Liver (tissue), 8 donors: ENCODE measurements at regions not wholly inside any gene's neighbourhood (a gene's known extent, or its start where the extent isn't known, plus 50 kb on each side); places are given as distances from the start of the nearest gene placed in this dataset.

Source experiments
- DNase-seq: peaks from one replicate; pipeline ENCODE4 v3.0.0-alpha.2; 2017; ENCODE audit warnings: low spot score
- H3K27ac ChIP-seq, 2 donors: one replicate each; pipeline ENCODE4 v1.7.0; 2013; ENCODE audit warnings: inconsistent platforms in 2 of 2, low read length in 2 of 2, control low read depth in 1 of 2, low read depth in 1 of 2, mild to moderate bottlenecking in 1 of 2
- H3K27me3 ChIP-seq, 4 donors: one replicate each; pipeline versions ENCODE4 v1.6.1 to v1.7.0; 2013; ENCODE audit warnings: low read length in 3 of 4, inconsistent platforms in 1 of 4, mild to moderate bottlenecking in 1 of 4, moderate library complexity in 1 of 4; ENCODE audit not compliant: control insufficient read depth in 4 of 4, insufficient read depth in 4 of 4
- H3K36me3 ChIP-seq, 4 donors: one replicate each; pipeline versions ENCODE4 v1.6.1 to v1.7.0; 2013; ENCODE audit warnings: low read length in 3 of 4, mild to moderate bottlenecking in 3 of 4, low read depth in 1 of 4, moderate library complexity in 1 of 4; ENCODE audit not compliant: control insufficient read depth in 4 of 4, insufficient read depth in 3 of 4
- H3K4me1 ChIP-seq, 4 donors: one replicate each; pipeline versions ENCODE4 v1.6.1 to v1.7.0; 2013; ENCODE audit warnings: low read length in 3 of 4, mild to moderate bottlenecking in 3 of 4, moderate library complexity in 1 of 4; ENCODE audit not compliant: control insufficient read depth in 4 of 4, insufficient read depth in 4 of 4
- H3K4me3 ChIP-seq, 3 donors: one replicate each; pipeline versions ENCODE4 v1.6.1 to v1.7.0; 2013; ENCODE audit warnings: low read length in 3 of 3, control low read depth in 1 of 3, low read depth in 1 of 3, mild to moderate bottlenecking in 1 of 3
- H3K9ac ChIP-seq, 2 donors: one replicate each; pipeline ENCODE4 v1.7.0; 2013; ENCODE audit warnings: low read length in 2 of 2, mild to moderate bottlenecking in 2 of 2, moderate library complexity in 2 of 2, control low read depth in 1 of 2, low read depth in 1 of 2
- H3K9me3 ChIP-seq, 4 donors: one replicate each; pipeline versions ENCODE4 v1.6.1 to v1.7.0; 2013; ENCODE audit warnings: low read length in 3 of 4; ENCODE audit not compliant: control insufficient read depth in 4 of 4
- EGR1 ChIP-seq, 2 donors: IDR thresholded peaks; 2 replicates each; pipeline ENCODE4 v1.6.1; 2016 to 2018; ENCODE audit warnings: antibody characterized with exemption in 2 of 2, low read depth in 2 of 2
- FOXA1 ChIP-seq: IDR thresholded peaks from 2 replicates; pipeline ENCODE4 v1.6.1; 2016; ENCODE audit warnings: antibody characterized with exemption
- FOXA2 ChIP-seq: IDR thresholded peaks from 2 replicates; pipeline ENCODE4 v1.6.1; 2016; ENCODE audit warnings: antibody characterized with exemption
- GABPA ChIP-seq, 2 donors: IDR thresholded peaks in 1 of 2; conservative IDR thresholded peaks in 1 of 2; 2 replicates each; pipeline ENCODE4 v1.6.1; 2016; ENCODE audit warnings: antibody characterized with exemption in 2 of 2, mild to moderate bottlenecking in 1 of 2, moderate library complexity in 1 of 2
- HNF4A ChIP-seq, 2 donors: conservative IDR thresholded peaks; 2 replicates each; pipeline ENCODE4 v1.6.1; 2016; ENCODE audit warnings: antibody characterized with exemption in 2 of 2, mild to moderate bottlenecking in 2 of 2
- HNF4G ChIP-seq: IDR thresholded peaks from 2 replicates; pipeline ENCODE4 v1.6.1; 2016; ENCODE audit warnings: antibody characterized with exemption
- JUND ChIP-seq, 2 donors: IDR thresholded peaks; 2 replicates each; pipeline ENCODE4 v1.6.1; 2016; ENCODE audit warnings: antibody characterized with exemption in 2 of 2
- NR2F2 ChIP-seq: IDR thresholded peaks from 2 replicates; pipeline ENCODE4 v1.6.1; 2016; ENCODE audit warnings: antibody characterized with exemption
- RAD21 ChIP-seq, 2 donors: IDR thresholded peaks; 2 replicates each; pipeline ENCODE4 v1.6.1; 2016; ENCODE audit warnings: antibody characterized with exemption in 2 of 2, mild to moderate bottlenecking in 2 of 2
- RXRA ChIP-seq, 2 donors: IDR thresholded peaks; 2 replicates each; pipeline ENCODE4 v1.6.1; 2017 to 2018; ENCODE audit warnings: antibody characterized with exemption in 2 of 2, mild to moderate bottlenecking in 1 of 2
- SP1 ChIP-seq: IDR thresholded peaks from 2 replicates; pipeline ENCODE4 v1.6.1; 2018; ENCODE audit warnings: antibody characterized with exemption, mild to moderate bottlenecking
- TAF1 ChIP-seq: conservative IDR thresholded peaks from 2 replicates; pipeline ENCODE4 v1.6.1; 2016; ENCODE audit warnings: antibody characterized with exemption, mild to moderate bottlenecking
- YY1 ChIP-seq: IDR thresholded peaks from 2 replicates; pipeline ENCODE4 v1.6.1; 2016; ENCODE audit warnings: antibody characterized with exemption, mild to moderate bottlenecking
- WGBS: extraction: QIAGEN DNeasy Blood & Tissue Kit; methylation state at CpG from one replicate; pipeline ENCODE4 v1.1.7; 2013; 5-methylcytosine and 5-hydroxymethylcytosine counted together
- TF ChIP-seq, protein P1 (sequence below): fragments of 150-350 bp; IDR thresholded peaks from 2 replicates; pipeline ENCODE4 v1.5.1; 2017; ENCODE audit warnings: improper control_type of control experiment, low read depth, low read length; ENCODE audit not compliant: missing input control
- TF ChIP-seq, protein P2 (sequence below): IDR thresholded peaks from 2 replicates; pipeline ENCODE4 v1.6.1; 2016; ENCODE audit warnings: antibody characterized with exemption
- TF ChIP-seq, protein P3 (sequence below): IDR thresholded peaks from 2 replicates; pipeline ENCODE4 v1.6.1; 2016; ENCODE audit warnings: antibody characterized with exemption
- TF ChIP-seq, protein P4 (sequence below): IDR thresholded peaks from 2 replicates; pipeline ENCODE4 v1.6.1; 2016; ENCODE audit warnings: antibody characterized with exemption
- TF ChIP-seq, protein P5 (sequence below): IDR thresholded peaks from 2 replicates; pipeline ENCODE4 v1.6.1; 2016; ENCODE audit warnings: antibody characterized with exemption, mild to moderate bottlenecking
- donor health status: healthy.
- donor health status: healthy.
- donor health status: healthy.
- donor health status: healthy.
- donor health status: healthy.

DNA sequence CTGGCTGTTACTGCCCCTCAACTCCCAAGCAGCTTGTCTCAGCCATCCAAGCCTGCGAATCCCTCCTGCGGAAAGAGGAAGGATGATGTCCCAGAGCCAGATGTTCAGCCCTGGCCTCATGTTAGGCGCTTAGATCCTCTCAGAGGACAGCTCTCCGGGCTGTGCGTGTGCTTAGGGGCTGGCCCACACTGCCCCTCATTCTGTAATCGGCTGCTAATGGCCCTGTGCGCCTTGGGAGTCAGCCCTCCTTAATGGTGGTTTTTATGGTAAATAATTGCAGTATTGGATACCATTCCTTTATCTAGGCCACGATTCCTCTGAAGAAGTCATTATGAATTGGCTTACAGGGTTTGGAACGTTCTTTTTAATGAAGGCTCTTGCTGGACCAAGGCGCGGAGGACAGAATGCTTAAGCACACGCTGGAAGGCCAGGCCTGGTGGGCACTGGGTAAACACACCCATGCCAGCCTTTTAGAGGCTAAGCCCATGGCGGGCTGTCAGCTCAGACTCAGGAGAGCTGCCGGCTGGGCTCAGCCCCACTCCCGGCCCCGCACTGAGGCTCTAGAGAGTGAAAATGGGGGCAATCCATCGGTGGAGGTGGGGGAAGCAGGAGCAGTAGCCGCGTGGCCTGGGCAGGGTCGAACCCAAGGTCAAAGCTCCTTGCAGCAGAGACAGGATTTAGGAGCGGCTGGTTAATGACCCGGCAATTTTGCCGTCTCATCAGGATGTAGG is 1157.5 kb downstream of the BRD1 start (continued):
- TF ChIP-seq, protein P1, sequence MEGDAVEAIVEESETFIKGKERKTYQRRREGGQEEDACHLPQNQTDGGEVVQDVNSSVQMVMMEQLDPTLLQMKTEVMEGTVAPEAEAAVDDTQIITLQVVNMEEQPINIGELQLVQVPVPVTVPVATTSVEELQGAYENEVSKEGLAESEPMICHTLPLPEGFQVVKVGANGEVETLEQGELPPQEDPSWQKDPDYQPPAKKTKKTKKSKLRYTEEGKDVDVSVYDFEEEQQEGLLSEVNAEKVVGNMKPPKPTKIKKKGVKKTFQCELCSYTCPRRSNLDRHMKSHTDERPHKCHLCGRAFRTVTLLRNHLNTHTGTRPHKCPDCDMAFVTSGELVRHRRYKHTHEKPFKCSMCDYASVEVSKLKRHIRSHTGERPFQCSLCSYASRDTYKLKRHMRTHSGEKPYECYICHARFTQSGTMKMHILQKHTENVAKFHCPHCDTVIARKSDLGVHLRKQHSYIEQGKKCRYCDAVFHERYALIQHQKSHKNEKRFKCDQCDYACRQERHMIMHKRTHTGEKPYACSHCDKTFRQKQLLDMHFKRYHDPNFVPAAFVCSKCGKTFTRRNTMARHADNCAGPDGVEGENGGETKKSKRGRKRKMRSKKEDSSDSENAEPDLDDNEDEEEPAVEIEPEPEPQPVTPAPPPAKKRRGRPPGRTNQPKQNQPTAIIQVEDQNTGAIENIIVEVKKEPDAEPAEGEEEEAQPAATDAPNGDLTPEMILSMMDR = no peak
- no peak for TF ChIP-seq NR2F2
- TF ChIP-seq HNF4A (conservative IDR thresholded peaks at IDR 0.05) = no peak
- TF ChIP-seq RXRA (IDR thresholded peaks at IDR 0.05) = no peak

DNA sequence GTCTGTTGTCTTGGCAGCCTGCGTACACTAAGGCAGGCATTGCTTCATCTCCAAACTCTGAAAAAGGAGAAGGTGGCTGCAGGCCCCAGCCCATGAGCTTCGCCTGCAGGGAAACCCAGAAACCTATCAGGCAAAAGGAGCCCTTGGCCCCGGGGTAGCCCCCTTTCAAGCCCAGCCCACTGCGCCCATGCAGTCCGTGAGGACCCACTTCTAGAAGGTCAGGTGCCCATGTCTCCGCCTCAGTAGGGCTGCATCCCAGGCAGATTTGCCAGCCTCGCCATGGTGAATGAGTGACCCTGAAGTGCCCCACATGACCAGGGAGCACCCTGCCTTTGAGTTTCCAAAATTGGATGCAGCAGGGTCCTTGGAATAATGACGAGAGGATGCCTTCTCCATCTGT is 1158.4 kb downstream of the BRD1 start:
- Histone ChIP-seq H3K9me3 (peaks cover 4 to 19% (median 14%) of the 10 kb centered on the region in 4 donors), H3K27me3 (no peaks in the 10 kb centered on the region), H3K27ac (no peak overlapping the region), H3K4me1 (no peaks in the 10 kb centered on the region), H3K9ac (no peak overlapping the region), H3K4me3 (no peak overlapping the region), H3K36me3 (no peaks in the 10 kb centered on the region)
- no peak for TF ChIP-seq GABPA (IDR thresholded peaks at IDR 0.05 in 1 of 2, conservative IDR thresholded peaks at IDR 0.05 in 1 of 2)
- no peak for TF ChIP-seq FOXA1
- no peak for TF ChIP-seq EGR1 (IDR thresholded peaks at IDR 0.05; ENCODE audit: low read depth in 2 of 2)
- TF ChIP-seq RXRA (IDR thresholded peaks at IDR 0.05) = no peak
- TF ChIP-seq, protein P2, sequence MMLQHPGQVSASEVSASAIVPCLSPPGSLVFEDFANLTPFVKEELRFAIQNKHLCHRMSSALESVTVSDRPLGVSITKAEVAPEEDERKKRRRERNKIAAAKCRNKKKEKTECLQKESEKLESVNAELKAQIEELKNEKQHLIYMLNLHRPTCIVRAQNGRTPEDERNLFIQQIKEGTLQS = no peak
- no peak for TF ChIP-seq YY1
- TF ChIP-seq, protein P3, sequence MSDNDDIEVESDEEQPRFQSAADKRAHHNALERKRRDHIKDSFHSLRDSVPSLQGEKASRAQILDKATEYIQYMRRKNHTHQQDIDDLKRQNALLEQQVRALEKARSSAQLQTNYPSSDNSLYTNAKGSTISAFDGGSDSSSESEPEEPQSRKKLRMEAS = no peak
- no peak for TF ChIP-seq NR2F2
- TF ChIP-seq RAD21 (IDR thresholded peaks at IDR 0.05) = no peak
- TF ChIP-seq, protein P1 = no peak
- TF ChIP-seq FOXA2 = no peak
- no peak for TF ChIP-seq TAF1
- TF ChIP-seq, protein P4, sequence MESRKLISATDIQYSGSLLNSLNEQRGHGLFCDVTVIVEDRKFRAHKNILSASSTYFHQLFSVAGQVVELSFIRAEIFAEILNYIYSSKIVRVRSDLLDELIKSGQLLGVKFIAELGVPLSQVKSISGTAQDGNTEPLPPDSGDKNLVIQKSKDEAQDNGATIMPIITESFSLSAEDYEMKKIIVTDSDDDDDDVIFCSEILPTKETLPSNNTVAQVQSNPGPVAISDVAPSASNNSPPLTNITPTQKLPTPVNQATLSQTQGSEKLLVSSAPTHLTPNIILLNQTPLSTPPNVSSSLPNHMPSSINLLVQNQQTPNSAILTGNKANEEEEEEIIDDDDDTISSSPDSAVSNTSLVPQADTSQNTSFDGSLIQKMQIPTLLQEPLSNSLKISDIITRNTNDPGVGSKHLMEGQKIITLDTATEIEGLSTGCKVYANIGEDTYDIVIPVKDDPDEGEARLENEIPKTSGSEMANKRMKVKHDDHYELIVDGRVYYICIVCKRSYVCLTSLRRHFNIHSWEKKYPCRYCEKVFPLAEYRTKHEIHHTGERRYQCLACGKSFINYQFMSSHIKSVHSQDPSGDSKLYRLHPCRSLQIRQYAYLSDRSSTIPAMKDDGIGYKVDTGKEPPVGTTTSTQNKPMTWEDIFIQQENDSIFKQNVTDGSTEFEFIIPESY = no peak
- no peak for TF ChIP-seq JUND (IDR thresholded peaks at IDR 0.05)
- no peak for TF ChIP-seq HNF4G
- TF ChIP-seq, protein P5, sequence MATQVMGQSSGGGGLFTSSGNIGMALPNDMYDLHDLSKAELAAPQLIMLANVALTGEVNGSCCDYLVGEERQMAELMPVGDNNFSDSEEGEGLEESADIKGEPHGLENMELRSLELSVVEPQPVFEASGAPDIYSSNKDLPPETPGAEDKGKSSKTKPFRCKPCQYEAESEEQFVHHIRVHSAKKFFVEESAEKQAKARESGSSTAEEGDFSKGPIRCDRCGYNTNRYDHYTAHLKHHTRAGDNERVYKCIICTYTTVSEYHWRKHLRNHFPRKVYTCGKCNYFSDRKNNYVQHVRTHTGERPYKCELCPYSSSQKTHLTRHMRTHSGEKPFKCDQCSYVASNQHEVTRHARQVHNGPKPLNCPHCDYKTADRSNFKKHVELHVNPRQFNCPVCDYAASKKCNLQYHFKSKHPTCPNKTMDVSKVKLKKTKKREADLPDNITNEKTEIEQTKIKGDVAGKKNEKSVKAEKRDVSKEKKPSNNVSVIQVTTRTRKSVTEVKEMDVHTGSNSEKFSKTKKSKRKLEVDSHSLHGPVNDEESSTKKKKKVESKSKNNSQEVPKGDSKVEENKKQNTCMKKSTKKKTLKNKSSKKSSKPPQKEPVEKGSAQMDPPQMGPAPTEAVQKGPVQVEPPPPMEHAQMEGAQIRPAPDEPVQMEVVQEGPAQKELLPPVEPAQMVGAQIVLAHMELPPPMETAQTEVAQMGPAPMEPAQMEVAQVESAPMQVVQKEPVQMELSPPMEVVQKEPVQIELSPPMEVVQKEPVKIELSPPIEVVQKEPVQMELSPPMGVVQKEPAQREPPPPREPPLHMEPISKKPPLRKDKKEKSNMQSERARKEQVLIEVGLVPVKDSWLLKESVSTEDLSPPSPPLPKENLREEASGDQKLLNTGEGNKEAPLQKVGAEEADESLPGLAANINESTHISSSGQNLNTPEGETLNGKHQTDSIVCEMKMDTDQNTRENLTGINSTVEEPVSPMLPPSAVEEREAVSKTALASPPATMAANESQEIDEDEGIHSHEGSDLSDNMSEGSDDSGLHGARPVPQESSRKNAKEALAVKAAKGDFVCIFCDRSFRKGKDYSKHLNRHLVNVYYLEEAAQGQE = no peak
- TF ChIP-seq HNF4A (conservative IDR thresholded peaks at IDR 0.05) = no peak
- TF ChIP-seq SP1 = no peak
- WGBS = 83% methylated on average over 8 of the region's 8 CpGs
- DNase-seq = no peak
